Mucosa of stomach (tissue), 1 donor: ENCODE measurements at regions not wholly inside any gene's neighbourhood (a gene's known extent, or its start where the extent isn't known, plus 50 kb on each side); places are given as distances from the start of the nearest gene placed in this dataset.

ENCODE experiments used
- H3K27me3 ChIP-seq: one replicate; pipeline ENCODE4 v1.7.0; 2013; ENCODE audit warnings: mild to moderate bottlenecking, low read length; ENCODE audit not compliant: control insufficient read depth, insufficient read depth
- H3K36me3 ChIP-seq: one replicate; pipeline ENCODE4 v1.7.0; 2013; ENCODE audit warnings: low read length; ENCODE audit not compliant: control insufficient read depth, insufficient read depth
- H3K4me1 ChIP-seq: one replicate; pipeline ENCODE4 v1.7.0; 2013; ENCODE audit warnings: mild to moderate bottlenecking, low read length; ENCODE audit not compliant: control insufficient read depth, insufficient read depth
- H3K4me3 ChIP-seq: one replicate; pipeline ENCODE4 v1.7.0; 2013; ENCODE audit warnings: low read length
- H3K9ac ChIP-seq: one replicate; pipeline ENCODE4 v1.7.0; 2013; ENCODE audit warnings: mild to moderate bottlenecking, low read length, moderate library complexity
- H3K9me3 ChIP-seq: one replicate; pipeline ENCODE4 v1.7.0; 2013; ENCODE audit warnings: mild to moderate bottlenecking, low read length, moderate library complexity; ENCODE audit not compliant: control insufficient read depth
- donor health status: Pancreatic carcinoma.

DNA sequence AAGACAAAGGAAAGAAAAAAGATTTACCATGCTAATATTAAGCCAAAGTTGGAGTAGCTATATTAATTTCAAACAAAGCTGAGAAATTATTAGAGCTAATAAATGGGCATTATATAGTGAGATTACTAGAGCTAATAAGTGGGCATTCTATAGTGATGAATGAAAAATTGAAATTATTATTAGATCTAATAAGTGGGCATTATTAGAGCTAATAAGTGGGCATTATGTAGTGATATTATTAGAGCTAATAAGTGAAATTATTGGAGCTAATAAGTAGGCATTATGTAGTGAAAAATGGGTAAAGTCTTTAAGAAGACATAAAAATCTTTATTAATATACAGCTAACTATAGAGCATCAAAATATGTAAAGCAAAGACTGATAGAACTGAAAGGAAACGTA lies 745.7 kb downstream of the TRIB2 start:
- no peak overlapping the region for H3K4me3 ChIP-seq
- H3K4me1 ChIP-seq = no peaks in the 10 kb centered on the region
- no peaks in the 10 kb centered on the region for H3K9me3 ChIP-seq
- no peaks in the 10 kb centered on the region for H3K27me3 ChIP-seq
- H3K9ac ChIP-seq = no peak overlapping the region
- H3K36me3 ChIP-seq = no peaks in the 10 kb centered on the region

DNA sequence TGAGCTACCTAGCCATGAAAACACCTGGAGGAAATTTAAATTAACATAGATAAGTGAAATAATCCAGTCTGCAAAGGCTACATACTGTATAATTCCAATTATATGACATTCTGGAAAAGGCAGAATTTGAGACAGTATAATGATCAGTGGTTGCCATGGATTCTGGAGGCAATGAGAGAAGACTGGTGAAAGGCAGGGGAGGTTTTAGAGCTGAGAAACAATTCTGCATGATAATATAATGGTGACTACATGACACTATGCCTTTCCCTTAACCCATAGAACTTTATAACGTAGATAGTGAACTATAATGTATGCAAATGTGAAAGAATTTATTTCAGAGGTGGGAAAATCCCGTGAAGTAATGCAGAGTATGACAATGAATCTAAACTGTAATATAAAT lies 749.3 kb downstream of the TRIB2 start:
- Histone ChIP-seq H3K9me3 (no peaks in the 10 kb centered on the region), H3K4me1 (no peaks in the 10 kb centered on the region), H3K36me3 (no peaks in the 10 kb centered on the region), H3K9ac (no peak overlapping the region), H3K27me3 (no peaks in the 10 kb centered on the region), H3K4me3 (no peak overlapping the region)

DNA sequence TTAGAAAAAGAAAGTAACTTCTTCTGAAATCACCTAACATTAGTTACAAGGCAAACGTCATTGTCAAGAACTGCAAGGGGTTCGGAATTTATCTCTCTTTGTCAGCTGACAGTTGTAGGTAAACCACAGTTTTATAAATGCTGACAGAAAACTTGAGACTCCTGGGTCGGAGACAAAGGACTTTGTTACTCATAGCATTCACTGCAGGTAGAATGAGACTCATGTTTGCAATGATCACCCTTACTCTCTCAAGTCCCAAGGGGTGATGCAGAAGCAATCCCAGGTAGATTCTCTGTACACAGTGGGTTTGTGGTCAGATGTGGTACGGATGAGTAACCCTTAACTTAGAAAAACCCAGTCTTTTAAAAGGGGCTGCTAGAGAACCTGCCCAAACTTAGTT lies 757.8 kb downstream of the TRIB2 start:
- Histone ChIP-seq H3K36me3 (no peaks in the 10 kb centered on the region), H3K9ac (no peak overlapping the region), H3K4me3 (no peak overlapping the region), H3K27me3 (no peaks in the 10 kb centered on the region), H3K4me1 (no peaks in the 10 kb centered on the region), H3K9me3 (no peaks in the 10 kb centered on the region)

DNA sequence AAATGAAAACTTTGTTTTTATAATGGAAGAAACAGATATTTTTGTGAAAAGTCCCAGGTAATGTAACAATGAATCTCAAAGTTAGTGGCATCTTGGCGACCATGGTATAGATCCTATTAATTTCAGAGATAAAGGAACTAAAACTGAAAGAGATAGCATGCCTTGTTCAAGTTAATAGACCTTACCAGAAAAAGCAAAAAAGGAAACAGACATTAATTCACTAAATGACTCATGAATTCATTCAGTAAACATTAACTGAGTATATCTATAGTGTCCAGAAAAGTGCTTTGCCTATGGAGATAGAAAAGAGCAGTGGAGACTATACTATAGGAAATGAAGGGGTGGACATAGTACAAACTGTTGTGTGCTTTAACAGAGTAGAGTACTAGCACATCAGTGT lies 763.3 kb downstream of the TRIB2 start:
- H3K36me3 ChIP-seq = no peaks in the 10 kb centered on the region
- no peaks in the 10 kb centered on the region for H3K9me3 ChIP-seq
- H3K27me3 ChIP-seq = no peaks in the 10 kb centered on the region
- H3K4me1 ChIP-seq = no peaks in the 10 kb centered on the region
- H3K4me3 ChIP-seq = no peak overlapping the region
- no peak overlapping the region for H3K9ac ChIP-seq

DNA sequence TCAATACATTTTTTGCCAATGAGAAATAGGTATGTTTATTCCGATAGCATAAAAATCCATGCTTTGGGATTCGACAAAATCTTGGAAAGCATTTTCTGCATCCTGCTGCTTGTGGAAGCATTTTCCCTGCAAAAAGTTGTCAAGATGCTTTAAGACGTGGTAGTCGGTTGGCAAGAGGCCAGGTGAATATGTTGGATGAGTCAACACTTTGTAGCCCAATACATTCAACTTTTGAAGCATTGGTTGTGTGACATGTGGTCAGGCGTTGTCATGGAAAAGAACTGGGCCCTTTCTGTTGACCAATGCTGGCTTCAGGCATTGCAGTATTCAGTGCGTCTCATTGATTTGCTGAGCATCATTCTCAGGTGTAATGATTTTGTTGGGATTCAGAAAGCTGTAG lies 764.5 kb downstream of the TRIB2 start:
- Histone ChIP-seq H3K9ac (no peak overlapping the region), H3K4me3 (no peak overlapping the region), H3K4me1 (no peaks in the 10 kb centered on the region), H3K36me3 (no peaks in the 10 kb centered on the region), H3K9me3 (no peaks in the 10 kb centered on the region), H3K27me3 (no peaks in the 10 kb centered on the region)

DNA sequence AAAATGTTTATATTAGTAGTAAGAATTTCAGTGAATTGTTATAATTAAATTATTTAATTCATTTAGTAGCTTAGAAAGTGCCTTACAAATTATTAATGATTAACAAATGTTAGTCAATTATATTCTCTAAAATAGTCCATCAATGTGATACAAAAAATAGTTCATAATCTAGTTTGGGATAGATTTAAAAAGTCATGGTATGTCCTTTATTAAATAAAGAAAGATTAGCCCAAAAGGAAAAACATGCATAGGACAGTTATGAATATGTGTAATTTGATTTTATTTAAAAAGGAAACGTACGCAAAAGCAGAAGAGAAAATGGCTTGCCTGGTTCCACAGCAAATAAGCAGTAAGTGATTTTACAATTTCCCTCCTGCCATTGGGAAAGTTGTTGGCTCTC lies 768.5 kb downstream of the TRIB2 start:
- Histone ChIP-seq H3K4me3 (no peak overlapping the region), H3K27me3 (no peaks in the 10 kb centered on the region), H3K4me1 (no peaks in the 10 kb centered on the region), H3K36me3 (no peaks in the 10 kb centered on the region), H3K9ac (no peak overlapping the region), H3K9me3 (no peaks in the 10 kb centered on the region)

DNA sequence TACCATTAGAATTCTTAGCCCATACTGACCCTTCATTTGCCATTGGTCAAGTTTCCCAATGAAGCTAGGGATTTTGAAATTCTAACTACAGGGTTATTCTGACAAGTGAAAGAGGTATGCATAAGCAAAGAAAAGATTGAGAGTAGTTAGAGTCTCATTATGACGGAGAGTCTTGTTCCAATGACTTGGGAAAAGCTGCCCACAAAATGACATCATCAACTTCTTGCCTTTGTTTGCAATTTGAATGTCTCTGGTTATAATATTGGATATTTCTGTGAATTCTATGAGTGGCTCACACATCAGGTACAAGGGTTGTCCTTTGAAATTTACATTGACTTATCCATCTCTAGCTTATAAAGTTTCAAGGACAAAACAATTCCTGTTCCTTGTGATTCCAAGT lies 772.2 kb downstream of the TRIB2 start:
- Histone ChIP-seq H3K9ac (no peak overlapping the region), H3K4me1 (no peaks in the 10 kb centered on the region), H3K4me3 (no peak overlapping the region)

DNA sequence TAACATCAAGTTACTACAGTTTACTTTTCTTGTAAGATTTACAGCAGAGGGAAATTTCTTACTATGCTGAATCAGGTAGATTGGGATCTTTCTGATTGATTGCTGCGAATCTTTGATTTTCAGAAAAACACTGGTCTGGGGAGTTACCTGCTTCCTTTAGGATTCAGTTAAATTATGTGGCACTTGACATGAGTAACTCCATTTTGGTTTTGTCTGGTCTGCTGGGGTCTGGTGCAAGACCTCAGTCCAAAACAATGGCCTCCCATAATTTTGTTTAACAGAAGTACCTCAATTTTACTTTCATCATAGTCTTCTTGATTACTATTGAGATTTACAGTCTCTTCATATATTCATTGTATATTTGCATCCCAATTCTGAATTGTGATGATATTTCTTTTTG lies 775.5 kb downstream of the TRIB2 start:
- Histone ChIP-seq H3K27me3 (no peaks in the 10 kb centered on the region), H3K9ac (no peak overlapping the region), H3K9me3 (no peaks in the 10 kb centered on the region), H3K4me3 (no peak overlapping the region), H3K36me3 (no peaks in the 10 kb centered on the region), H3K4me1 (no peaks in the 10 kb centered on the region)

More for the DNA sequence above, 772.2 kb downstream of the TRIB2 start:
- Histone ChIP-seq H3K36me3 (no peaks in the 10 kb centered on the region), H3K9me3 (no peaks in the 10 kb centered on the region), H3K27me3 (no peaks in the 10 kb centered on the region)

DNA sequence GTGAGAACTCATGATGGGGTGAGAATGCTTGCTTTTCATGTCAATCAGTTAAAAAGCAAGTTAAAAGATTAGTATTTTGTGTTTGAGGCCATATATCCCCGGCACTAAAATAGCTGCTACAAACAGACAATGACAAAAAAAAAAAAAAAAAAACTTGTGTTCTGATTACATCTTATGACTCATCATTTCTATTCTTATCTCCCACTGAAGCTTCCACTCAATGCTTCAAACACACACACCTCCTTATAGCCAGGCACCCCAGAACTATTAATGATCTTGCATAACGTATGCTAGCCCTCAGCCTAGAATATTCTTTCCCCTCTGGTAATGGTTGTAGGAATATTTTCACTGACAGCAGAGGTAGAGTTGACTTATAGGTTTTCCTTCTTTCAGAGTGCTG lies 778.3 kb downstream of the TRIB2 start:
- no peaks in the 10 kb centered on the region for H3K4me1 ChIP-seq
- H3K4me3 ChIP-seq = no peak overlapping the region
- H3K9ac ChIP-seq = no peak overlapping the region
- H3K27me3 ChIP-seq = no peaks in the 10 kb centered on the region
- no peaks in the 10 kb centered on the region for H3K9me3 ChIP-seq
- H3K36me3 ChIP-seq = no peaks in the 10 kb centered on the region

DNA sequence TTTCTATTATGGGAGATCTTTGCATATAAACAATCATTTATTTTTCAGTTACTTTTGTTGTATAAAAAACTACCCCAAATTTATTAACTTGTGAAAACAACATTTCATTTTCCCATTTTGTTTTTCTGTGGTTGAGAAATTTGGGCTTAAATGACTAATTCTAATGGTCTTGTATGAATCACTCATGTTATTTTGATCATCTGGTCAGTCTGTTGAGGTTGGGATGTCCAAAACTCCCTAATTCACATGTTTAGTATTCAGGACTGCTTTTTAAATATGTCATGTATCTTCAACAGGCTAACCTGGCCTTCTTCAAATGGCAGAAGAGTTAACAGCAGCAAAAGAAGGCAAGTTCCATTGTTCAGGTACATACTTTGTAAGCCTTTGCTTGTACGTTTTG lies 788.1 kb downstream of the TRIB2 start:
- Histone ChIP-seq H3K9ac (no peak overlapping the region), H3K27me3 (no peaks in the 10 kb centered on the region), H3K9me3 (peaks cover 5% of the 10 kb centered on the region), H3K36me3 (no peaks in the 10 kb centered on the region), H3K4me1 (no peaks in the 10 kb centered on the region), H3K4me3 (no peak overlapping the region)

DNA sequence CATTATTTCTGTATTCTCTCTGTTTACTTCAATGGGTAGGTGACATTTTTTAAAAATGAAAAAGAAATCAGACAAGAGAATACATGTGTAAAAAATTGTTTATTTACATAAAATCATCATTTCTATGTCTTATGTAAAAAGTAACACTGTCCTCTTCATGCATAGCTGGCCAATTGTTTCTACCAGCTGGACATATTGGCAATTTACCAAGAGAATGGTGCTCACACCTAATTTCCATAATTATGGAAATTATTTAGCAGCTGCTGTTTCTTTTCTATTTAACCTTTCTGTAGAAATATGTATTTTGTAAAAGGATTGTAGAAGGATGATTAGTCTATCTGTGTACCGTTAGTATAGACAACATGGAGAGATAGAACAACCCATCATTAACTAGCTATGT lies 791.9 kb downstream of the TRIB2 start:
- Histone ChIP-seq H3K4me3 (no peak overlapping the region), H3K9ac (no peak overlapping the region), H3K9me3 (peaks cover 5% of the 10 kb centered on the region), H3K27me3 (no peaks in the 10 kb centered on the region), H3K36me3 (no peaks in the 10 kb centered on the region), H3K4me1 (no peaks in the 10 kb centered on the region)

DNA sequence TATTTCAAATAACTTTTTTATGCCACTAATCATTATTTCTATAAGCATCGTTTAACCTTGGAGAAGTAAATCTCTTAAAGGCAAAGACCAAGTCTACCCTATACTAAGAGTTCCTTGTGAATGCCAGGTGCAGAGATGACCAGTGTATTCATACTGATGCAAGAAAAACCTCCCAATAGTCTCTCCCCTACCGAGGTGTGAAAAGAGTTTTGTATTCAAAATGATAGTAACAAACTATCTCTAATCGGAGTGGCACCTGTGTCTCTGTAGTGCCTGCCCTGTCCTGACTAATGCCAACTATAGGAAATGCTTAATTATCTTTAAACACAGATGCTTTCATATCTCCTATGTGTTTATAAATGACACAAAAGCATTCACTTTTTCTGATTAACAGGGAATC lies 798.5 kb downstream of the TRIB2 start:
- Histone ChIP-seq H3K4me3 (no peak overlapping the region), H3K9me3 (no peaks in the 10 kb centered on the region), H3K4me1 (peaks cover 5% of the 10 kb centered on the region), H3K36me3 (no peaks in the 10 kb centered on the region), H3K9ac (no peak overlapping the region), H3K27me3 (no peaks in the 10 kb centered on the region)

DNA sequence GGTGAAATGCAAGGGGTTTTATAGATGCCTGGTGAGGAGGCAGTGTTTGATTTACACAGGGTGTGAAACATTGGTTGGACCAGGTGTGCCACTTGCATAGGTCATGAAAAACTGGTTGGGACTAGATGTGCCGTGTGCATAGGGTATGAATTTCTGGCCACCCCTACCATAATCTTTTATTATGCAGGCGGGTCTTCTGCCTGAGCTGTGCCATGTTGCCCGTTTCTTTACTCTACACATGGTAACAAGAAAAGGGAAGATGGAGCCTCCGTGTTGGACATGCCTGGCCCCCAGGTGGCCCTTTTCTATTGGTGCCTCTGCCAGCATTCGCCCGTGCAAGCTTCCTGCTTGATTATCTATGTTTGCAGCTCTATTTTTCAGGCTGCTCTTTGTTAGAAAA lies 805.4 kb downstream of the TRIB2 start:
- H3K4me3 ChIP-seq = peak overlapping the region; percentile 55
- H3K36me3 ChIP-seq = no peaks in the 10 kb centered on the region
- peaks cover 17% of the 10 kb centered on the region for H3K4me1 ChIP-seq
- H3K27me3 ChIP-seq = no peaks in the 10 kb centered on the region
- no peaks in the 10 kb centered on the region for H3K9me3 ChIP-seq
- H3K9ac ChIP-seq = peak overlapping the region; percentile 85
